HG03159 (cell line): ENCODE measurements at regions not wholly inside any gene's neighbourhood (a gene's known extent, or its start where the extent isn't known, plus 50 kb on each side); places are given as distances from the start of the nearest gene placed in this dataset.
"Not testable (repeated sequence)": the region's sequence is repeated elsewhere in the genome, so short reads cannot be mapped to it uniquely, and the experiment has no call there.

Experiments
- ATAC-seq: cut with Tn5 transposase; IDR thresholded peaks from one replicate; pipeline ENCODE4 v1.9.1; 2021; ENCODE audit warnings: mild to moderate bottlenecking, moderate library complexity; ENCODE audit not compliant: unreplicated experiment

DNA sequence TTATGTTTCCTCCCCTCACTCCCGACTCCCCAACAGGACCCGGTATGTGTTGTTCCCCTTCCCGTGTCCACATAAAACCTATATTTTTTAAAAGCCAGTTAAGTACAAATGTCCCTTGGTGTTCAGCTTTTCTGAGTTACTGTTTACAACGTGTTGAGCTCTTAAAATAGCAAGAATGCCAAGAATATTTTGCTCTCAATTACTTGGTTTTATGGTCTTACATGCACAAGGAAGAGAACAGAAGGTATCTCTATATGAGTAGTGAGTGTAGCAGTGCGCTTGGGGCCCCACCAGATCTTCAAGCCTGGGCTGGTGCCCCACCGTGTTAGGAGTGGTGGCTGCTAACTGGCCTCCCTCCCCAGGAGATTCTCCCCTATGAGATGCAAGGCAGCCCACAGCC lies 75.3 kb downstream of the RIN2 start:
- ATAC-seq = no peak

DNA sequence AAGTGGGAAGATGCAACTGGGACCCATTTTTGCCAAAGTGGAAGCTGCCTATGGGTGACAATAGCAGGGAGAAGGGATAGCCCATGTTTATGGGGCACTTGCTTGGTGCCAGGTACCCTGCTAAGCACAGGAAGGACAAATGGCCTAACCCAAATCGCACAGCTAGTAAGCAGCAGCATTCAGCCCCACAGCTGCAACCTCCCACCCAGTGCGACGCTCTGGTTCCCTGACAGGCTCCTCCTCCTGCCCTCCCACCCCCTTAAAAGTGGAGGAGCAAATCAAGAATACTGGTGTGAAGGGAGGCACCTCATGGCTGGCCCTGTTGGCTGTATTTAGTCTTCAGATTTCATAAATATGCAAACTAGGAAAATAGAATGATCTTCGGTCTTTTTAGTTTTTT lies 76.2 kb downstream of the RIN2 start:
- ATAC-seq = no peak

DNA sequence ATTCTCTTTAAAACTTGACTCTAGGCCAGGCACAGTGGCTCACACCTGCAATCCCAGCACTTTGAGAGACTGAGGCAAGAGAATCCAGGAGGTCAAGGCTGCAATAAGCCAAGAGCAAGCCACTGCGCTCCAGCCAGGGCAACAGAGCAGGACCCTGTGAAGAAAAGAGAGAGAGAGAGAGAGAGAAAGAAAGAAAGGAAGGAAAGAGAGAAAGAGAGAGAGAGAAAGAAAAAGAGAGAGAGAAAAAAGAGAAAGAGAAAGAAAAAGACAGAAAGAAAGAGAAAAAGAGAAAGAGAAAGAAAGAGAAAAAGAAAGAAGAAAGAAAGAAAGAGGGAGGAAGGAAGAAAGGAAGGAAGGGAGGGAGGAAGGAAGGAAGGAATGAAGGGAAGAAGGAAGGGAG lies 76.7 kb downstream of the RIN2 start:
- no peak for ATAC-seq

- no peak for ATAC-seq
Measured at GRCh38 chr20:19835533-19836222, 77.6 kb downstream of the RIN2 start.

- no peak for ATAC-seq
Measured at GRCh38 chr20:19838468-19838867, 80.4 kb downstream of the RIN2 start.

DNA sequence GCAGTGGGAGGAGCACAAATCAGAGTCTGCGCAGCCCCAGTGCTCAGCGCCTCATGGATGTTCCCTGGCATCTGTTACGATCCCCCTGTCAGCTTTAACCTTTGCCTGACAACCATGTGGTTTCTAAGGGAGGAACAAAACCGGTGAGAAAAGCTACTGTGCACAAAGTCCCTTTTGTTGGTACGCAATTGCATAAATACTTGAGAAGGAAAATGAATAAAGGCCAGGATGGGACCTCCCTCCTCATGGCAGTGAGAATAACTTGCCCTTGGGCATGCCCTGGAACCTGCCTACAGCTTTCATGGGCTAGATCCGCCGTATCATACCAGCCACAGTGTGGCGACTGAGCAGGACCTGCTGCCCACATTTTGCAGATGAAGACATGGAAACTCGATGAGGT lies 81.0 kb downstream of the RIN2 start:
- ATAC-seq = no peak

- ATAC-seq = no peak
Measured at GRCh38 chr20:19840111-19840710, 82.2 kb downstream of the RIN2 start.

DNA sequence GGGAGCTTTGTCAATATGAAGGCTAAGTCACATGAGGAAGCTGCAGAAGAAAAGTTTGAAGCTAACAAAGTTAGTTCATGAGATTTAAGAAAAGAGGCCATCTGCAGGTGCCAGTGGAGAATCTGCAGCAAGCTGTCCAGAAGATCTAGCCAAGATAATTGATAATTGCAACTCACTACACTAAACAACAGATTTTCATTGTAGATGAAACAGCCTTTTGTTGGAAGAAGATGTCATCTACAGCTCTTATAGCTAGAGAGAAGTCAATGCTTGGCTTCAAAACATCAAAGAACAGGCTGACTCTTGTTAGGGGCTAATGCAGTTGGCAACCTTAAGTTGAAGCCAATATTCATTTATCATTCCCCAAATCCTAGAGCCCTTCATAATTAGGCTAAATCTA lies 83.7 kb downstream of the RIN2 start:
- ATAC-seq = no peak

GRCh38 chr20:19844850-19845249 lies 86.8 kb downstream of the RIN2 start:
- ATAC-seq = not testable (repeated sequence)

DNA sequence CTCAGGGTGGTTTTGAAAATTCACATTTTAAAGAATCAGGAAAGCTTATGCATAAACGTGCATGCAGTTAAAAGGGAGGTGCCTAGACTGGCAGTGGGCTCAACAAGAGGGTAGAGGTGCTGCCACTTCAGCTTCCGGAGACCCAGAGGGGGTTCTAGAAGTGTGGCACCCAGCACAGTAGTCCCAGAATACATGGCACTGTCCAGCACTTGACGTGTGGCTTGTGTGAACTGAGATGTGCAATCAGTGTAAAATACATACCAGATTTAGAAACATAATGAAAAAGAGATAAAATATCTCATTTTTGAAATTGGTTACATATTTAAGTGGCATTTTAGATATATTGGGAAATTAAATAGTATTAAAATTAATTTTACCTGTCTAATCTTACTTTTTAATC lies 89.3 kb downstream of the RIN2 start:
- ATAC-seq = no peak

GRCh38 chr20:19849341-19850197 lies 91.5 kb downstream of the RIN2 start:
- ATAC-seq = no peak

- ATAC-seq = no peak
Measured at GRCh38 chr20:19850198-19850533, 92.1 kb downstream of the RIN2 start.

DNA sequence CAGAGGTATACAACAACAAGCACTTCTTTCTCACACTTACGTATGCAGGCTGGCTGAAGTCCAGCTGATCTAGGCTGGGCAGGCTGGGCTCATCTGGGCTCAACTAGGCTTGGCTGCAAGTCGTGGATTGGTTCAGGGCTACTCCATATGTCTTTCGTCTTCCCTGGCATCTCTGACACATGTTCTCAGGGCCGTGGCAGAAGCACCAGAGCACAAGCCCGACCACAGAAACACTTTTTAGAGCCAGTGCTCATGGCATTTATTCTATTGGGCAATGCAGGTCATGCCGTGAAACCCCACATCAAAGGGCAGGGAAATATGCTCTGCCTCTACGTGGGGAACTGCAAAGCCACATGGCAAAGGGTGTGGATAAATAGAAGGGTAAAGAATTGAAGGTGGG lies 93.8 kb downstream of the RIN2 start:
- no peak for ATAC-seq

- no peak for ATAC-seq
Measured at GRCh38 chr20:19855416-19855815, 97.4 kb downstream of the RIN2 start.

DNA sequence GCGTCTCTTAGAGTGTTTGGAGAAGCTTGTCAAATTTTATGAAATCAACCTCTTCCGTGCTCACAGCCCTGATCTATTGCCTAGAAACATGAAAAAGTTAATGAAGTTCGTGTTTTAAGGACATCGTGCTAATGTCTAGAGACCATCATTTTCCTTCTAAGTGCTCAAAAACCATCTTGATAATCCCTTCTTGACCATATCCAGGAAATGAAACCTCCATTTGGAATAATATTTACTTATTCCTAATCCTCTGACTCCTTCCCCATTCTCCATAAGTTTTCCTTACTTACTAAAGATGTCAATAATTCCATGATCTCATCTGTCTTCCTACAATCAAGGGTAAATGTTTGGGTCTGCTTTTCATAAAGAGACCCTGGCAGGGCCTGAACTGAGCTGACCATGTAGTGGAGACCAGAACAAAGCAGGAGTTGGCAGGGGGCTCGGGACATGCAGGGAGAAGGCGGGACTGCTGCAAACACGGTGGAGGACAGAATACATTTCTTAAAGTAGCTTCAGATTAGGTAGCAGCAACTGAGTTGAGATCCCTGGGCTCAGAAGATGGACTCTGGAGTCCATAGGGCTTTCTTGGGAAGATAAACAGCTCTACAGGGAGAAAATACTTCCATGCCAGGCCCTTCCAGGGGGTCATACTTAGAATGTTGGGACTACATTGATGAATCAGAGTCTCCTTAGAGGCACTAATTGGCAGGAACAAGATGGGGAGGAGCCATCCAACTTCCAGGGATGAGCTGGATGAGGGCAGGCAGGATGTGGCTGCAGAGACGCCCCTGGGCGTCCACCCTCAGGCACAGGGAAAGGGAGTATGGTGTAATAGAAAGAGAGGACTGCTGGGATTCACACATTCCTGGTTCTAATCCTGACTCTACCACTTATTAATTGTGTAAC lies 100.7 kb downstream of the RIN2 start:
- no peak for ATAC-seq

DNA sequence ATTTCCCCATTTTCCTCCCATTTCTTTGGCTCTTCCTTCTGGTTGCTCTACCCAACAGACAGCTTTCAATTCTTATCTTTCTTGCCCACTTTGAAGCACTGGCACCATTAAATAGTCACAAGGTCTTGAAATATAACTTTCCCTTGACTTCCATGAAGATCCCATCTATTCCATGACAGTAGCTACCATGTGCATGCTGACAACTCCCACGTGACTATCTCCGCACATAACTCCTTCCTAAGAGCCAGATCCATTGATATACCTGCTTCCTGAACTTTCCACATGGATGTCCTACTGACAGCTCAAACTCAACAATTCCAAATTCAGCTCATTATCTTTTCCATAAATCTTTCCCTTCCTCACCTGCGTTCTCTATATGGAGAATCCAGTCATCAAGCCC lies 101.4 kb downstream of the RIN2 start:
- ATAC-seq = no peak

DNA sequence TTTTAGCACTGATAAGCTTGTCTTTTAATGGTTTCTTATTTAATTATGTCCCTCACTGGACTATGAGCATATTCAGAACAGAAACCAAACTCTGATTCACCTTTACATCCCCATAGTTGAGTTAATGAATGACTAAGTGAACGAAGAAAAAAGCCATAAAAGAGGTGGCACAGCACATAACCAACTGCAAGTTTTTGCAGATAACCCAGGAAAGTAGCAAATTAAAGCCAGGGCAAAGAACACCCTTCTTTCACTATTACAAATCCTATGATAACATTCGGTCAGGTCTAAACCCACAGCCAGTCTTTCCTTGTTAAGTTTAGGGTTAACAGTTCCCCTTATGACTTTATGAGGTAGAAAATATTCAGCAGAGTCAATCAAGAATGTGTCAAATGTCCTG lies 102.7 kb downstream of the RIN2 start:
- no peak for ATAC-seq

- no peak for ATAC-seq
Measured at GRCh38 chr20:19861147-19861759, 103.2 kb downstream of the RIN2 start.

DNA sequence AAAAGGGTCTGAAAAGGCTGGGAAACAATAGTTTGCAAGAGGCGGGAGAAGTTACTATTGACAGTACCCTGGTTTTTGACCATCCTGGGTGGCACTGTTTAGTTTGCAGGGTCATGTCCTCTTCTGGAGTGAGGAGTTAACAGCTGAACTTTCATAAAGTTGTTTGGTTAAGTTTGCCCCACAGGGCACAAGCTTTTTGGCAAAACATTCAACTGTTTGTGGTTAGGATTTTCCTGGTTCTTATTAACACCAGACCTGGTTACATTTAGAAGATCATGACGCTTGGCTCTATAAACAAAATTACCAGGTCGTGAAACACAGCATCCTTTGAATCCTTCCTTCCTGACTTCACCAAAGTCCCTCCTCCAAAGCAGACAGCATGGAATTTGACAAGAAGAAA lies 106.1 kb downstream of the RIN2 start:
- no peak for ATAC-seq

- no peak for ATAC-seq
Measured at GRCh38 chr20:19866070-19866469, 108.0 kb downstream of the RIN2 start.

- ATAC-seq = no peak
Measured at GRCh38 chr20:19867074-19867473, 109.0 kb downstream of the RIN2 start.
